ENCODE measurements at regions not wholly inside any gene's neighbourhood (a gene's known extent, or its start where the extent isn't known, plus 50 kb on each side); places are given as distances from the start of the nearest gene placed in this dataset.

DNA sequence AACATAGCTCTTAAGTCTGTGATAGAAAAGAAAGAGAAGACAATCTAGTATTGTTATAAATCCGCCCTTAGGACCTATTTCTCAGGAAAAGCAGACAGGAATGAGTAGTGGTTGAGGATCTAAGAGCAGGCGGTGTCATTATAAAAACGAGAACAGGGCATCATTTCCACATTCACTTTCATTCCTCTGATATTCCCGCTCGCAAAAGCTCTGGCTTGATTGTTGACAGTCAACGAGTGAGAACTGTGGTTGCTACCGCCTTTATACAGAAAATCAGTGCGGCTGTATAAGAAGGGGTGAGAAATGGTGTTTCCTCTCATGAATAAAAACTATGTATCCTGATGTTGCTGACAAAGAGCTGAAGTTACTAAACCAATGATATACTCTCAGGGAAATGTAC lies 1409.6 kb upstream of the WWC1 start:
- Histone ChIP-seq H3K4me3 (ENCODE audit: low read length) (no peak overlapping the region), H3K9me3 (ENCODE audit: control insufficient read depth, low read length) (no peaks in the 10 kb centered on the region), H3K9ac (ENCODE audit: extremely low read depth, low read length, poor library complexity, severe bottlenecking) (no peak overlapping the region), H3K27ac (ENCODE audit: low read depth, low read length) (no peak overlapping the region), H3K36me3 (ENCODE audit: control insufficient read depth, insufficient read depth, low read length) (no peaks in the 10 kb centered on the region), H3K4me1 (ENCODE audit: control insufficient read depth, insufficient read depth, low read length) (no peaks in the 10 kb centered on the region), H3K27me3 (ENCODE audit: control insufficient read depth, insufficient read depth, low read length, poor library complexity, severe bottlenecking) (no peaks in the 10 kb centered on the region)
- TF ChIP-seq, protein P1, sequence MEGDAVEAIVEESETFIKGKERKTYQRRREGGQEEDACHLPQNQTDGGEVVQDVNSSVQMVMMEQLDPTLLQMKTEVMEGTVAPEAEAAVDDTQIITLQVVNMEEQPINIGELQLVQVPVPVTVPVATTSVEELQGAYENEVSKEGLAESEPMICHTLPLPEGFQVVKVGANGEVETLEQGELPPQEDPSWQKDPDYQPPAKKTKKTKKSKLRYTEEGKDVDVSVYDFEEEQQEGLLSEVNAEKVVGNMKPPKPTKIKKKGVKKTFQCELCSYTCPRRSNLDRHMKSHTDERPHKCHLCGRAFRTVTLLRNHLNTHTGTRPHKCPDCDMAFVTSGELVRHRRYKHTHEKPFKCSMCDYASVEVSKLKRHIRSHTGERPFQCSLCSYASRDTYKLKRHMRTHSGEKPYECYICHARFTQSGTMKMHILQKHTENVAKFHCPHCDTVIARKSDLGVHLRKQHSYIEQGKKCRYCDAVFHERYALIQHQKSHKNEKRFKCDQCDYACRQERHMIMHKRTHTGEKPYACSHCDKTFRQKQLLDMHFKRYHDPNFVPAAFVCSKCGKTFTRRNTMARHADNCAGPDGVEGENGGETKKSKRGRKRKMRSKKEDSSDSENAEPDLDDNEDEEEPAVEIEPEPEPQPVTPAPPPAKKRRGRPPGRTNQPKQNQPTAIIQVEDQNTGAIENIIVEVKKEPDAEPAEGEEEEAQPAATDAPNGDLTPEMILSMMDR (conservative IDR thresholded peaks at IDR 0.05), result no peak
- Mint-ChIP-seq H3K9me3 (no peaks in the 10 kb centered on the region), H3K4me1 (peaks cover 5% of the 10 kb centered on the region), H3K36me3 (ENCODE audit: low read depth) (no peaks in the 10 kb centered on the region), H3K27me3 (ENCODE audit: insufficient read depth) (no peaks in the 10 kb centered on the region), H3K27ac (no peak overlapping the region), H3K4me3 (no peak overlapping the region)
- DNase-seq, result no peak
- WGBS, 2 experiments (ENCODE audit: insufficient coverage in 1 of 2, insufficient read length in 1 of 2), result 75 to 100% methylated on average over 3 to 8 of the region's 8 CpGs

GRCh38 chr5:166883016-166883415 lies 1408.4 kb upstream of the WWC1 start:
- Histone ChIP-seq H3K36me3 (ENCODE audit: control insufficient read depth, insufficient read depth, low read length) (no peaks in the 10 kb centered on the region), H3K9ac (ENCODE audit: extremely low read depth, low read length, poor library complexity, severe bottlenecking) (no peak overlapping the region), H3K4me3 (ENCODE audit: low read length) (no peak overlapping the region), H3K4me1 (ENCODE audit: control insufficient read depth, insufficient read depth, low read length) (no peaks in the 10 kb centered on the region), H3K27me3 (ENCODE audit: control insufficient read depth, insufficient read depth, low read length, poor library complexity, severe bottlenecking) (no peaks in the 10 kb centered on the region), H3K9me3 (ENCODE audit: control insufficient read depth, low read length) (no peaks in the 10 kb centered on the region), H3K27ac (ENCODE audit: low read depth, low read length) (no peak overlapping the region)
- H3K36me3 Mint-ChIP-seq (ENCODE audit: low read depth), result no peaks in the 10 kb centered on the region
- no peak overlapping the region for H3K4me3 Mint-ChIP-seq
- H3K9me3 Mint-ChIP-seq, result no peaks in the 10 kb centered on the region
- TF ChIP-seq, protein P1 (conservative IDR thresholded peaks at IDR 0.05), result no peak
- no peaks in the 10 kb centered on the region for H3K27me3 Mint-ChIP-seq (ENCODE audit: insufficient read depth)
- H3K27ac Mint-ChIP-seq, result peak overlapping the region; percentile 50
- H3K4me1 Mint-ChIP-seq, result peaks cover 5% of the 10 kb centered on the region
- WGBS, 2 experiments (ENCODE audit: insufficient coverage in 1 of 2, insufficient read length in 1 of 2), result 81 to 83% methylated on average over 1 to 2 of the region's 4 CpGs
- DNase-seq, result no peak

- Mint-ChIP-seq H3K36me3 (ENCODE audit: low read depth) (no peaks in the 10 kb centered on the region), H3K9me3 (no peaks in the 10 kb centered on the region), H3K27me3 (ENCODE audit: insufficient read depth) (no peaks in the 10 kb centered on the region), H3K4me1 (no peaks in the 10 kb centered on the region), H3K27ac (no peak overlapping the region), H3K4me3 (no peak overlapping the region)
- H3K4me1 ChIP-seq (ENCODE audit: control insufficient read depth, insufficient read depth, low read length), result no peaks in the 10 kb centered on the region
- no peak for DNase-seq
- no peak overlapping the region for H3K27ac ChIP-seq (ENCODE audit: low read depth, low read length)
- TF ChIP-seq, protein P1 (conservative IDR thresholded peaks at IDR 0.05), result no peak
- H3K4me3 ChIP-seq (ENCODE audit: low read length), result no peak overlapping the region
- no peaks in the 10 kb centered on the region for H3K27me3 ChIP-seq (ENCODE audit: control insufficient read depth, insufficient read depth, low read length, poor library complexity, severe bottlenecking)
- H3K36me3 ChIP-seq (ENCODE audit: control insufficient read depth, insufficient read depth, low read length), result no peaks in the 10 kb centered on the region
- no peak overlapping the region for H3K9ac ChIP-seq (ENCODE audit: extremely low read depth, low read length, poor library complexity, severe bottlenecking)
- 89 to 94% methylated on average over 5 to 6 of the region's 6 CpGs for WGBS, 2 experiments (ENCODE audit: insufficient coverage in 1 of 2, insufficient read length in 1 of 2)
- H3K9me3 ChIP-seq (ENCODE audit: control insufficient read depth, low read length), result no peaks in the 10 kb centered on the region
Measured at GRCh38 chr5:166898166-166898565, 1393.3 kb upstream of the WWC1 start.

Data from endodermal cell (in vitro differentiated cells).